Lower lobe of right lung (tissue), 2 donors: ENCODE measurements at regions not wholly inside any gene's neighbourhood (a gene's known extent, or its start where the extent isn't known, plus 50 kb on each side); places are given as distances from the start of the nearest gene placed in this dataset.

Experiments
- ATAC-seq, 2 donors: fragments of 200-7000 bp; cut with Tn5 transposase; one replicate each; pipeline ENCODE4 v1.9.1; 2020 to 2022; ENCODE audit warnings: mild to moderate bottlenecking in 2 of 2, moderate library complexity in 2 of 2
- DNase-seq: peaks from one replicate; pipeline ENCODE4 v3.0.0-alpha.2; 2020
- H3K27ac ChIP-seq: fragments of 200-600 bp; one replicate; pipeline ENCODE4 v1.8.0; 2022
- H3K27me3 ChIP-seq: fragments of 200-600 bp; one replicate; pipeline ENCODE4 v1.8.0; 2022; ENCODE audit warnings: low read depth
- H3K36me3 ChIP-seq: fragments of 200-600 bp; one replicate; pipeline ENCODE4 v1.8.0; 2022; ENCODE audit warnings: mild to moderate bottlenecking
- H3K4me1 ChIP-seq: fragments of 200-600 bp; one replicate; pipeline ENCODE4 v1.8.0; 2022
- H3K4me3 ChIP-seq: fragments of 200-600 bp; one replicate; pipeline ENCODE4 v1.8.0; 2022; ENCODE audit warnings: mild to moderate bottlenecking
- H3K9me3 ChIP-seq: fragments of 200-600 bp; one replicate; pipeline ENCODE4 v1.8.0; 2022
- CTCF ChIP-seq: fragments of 200-600 bp; IDR thresholded peaks from one replicate; pipeline ENCODE4 v1.8.0; 2022; ENCODE audit warnings: antibody characterized with exemption, mild to moderate bottlenecking
- intact Hi-C: fragments of 100-400 bp; cut with DNase I; formaldehyde crosslinking; loops from one replicate; pipeline ENCODE4 v1.11.0; 2022
- donor health status: DM: no; HTN: yes; CAD: no; lungs with severe emphysema.

GRCh38 chr4:143076723-143077122 is 108.0 kb upstream of the USP38 start:
- ATAC-seq, result no peak
- H3K27me3 ChIP-seq, result no peaks in the 10 kb centered on the region
- H3K9me3 ChIP-seq, result no peaks in the 10 kb centered on the region
- no peak for DNase-seq
- H3K4me1 ChIP-seq, result no peaks in the 10 kb centered on the region
- intact Hi-C loops, result no loop called here
- no peak for TF ChIP-seq CTCF
- no peak overlapping the region for H3K4me3 ChIP-seq
- H3K27ac ChIP-seq, result no peak overlapping the region
- H3K36me3 ChIP-seq, result no peaks in the 10 kb centered on the region

GRCh38 chr4:143082701-143083100 is 102.0 kb upstream of the USP38 start:
- H3K4me3 ChIP-seq, result no peak overlapping the region
- peaks cover 23% of the 10 kb centered on the region for H3K4me1 ChIP-seq
- H3K27ac ChIP-seq, result no peak overlapping the region
- no peaks in the 10 kb centered on the region for H3K36me3 ChIP-seq
- DNase-seq, result no peak
- TF ChIP-seq CTCF, result no peak
- no peak for ATAC-seq
- no peaks in the 10 kb centered on the region for H3K27me3 ChIP-seq
- intact Hi-C loops, result no loop called here
- no peaks in the 10 kb centered on the region for H3K9me3 ChIP-seq

- Histone ChIP-seq H3K4me3 (no peak overlapping the region), H3K9me3 (no peaks in the 10 kb centered on the region), H3K4me1 (peaks cover 23% of the 10 kb centered on the region), H3K27me3 (no peaks in the 10 kb centered on the region), H3K27ac (no peak overlapping the region), H3K36me3 (no peaks in the 10 kb centered on the region)
- DNase-seq (no peak), ATAC-seq (peak in 1 of 2 donors; percentile 47)
- TF ChIP-seq CTCF, result no peak
- intact Hi-C loops, result no loop called here
Observed at GRCh38 chr4:143083756-143084472, 100.8 kb upstream of the USP38 start.

GRCh38 chr4:143084566-143084965 is 100.2 kb upstream of the USP38 start:
- H3K9me3 ChIP-seq, result no peaks in the 10 kb centered on the region
- no peak for DNase-seq
- peak in 1 of 2 donors; percentile 61 for ATAC-seq
- H3K27me3 ChIP-seq, result no peaks in the 10 kb centered on the region
- H3K4me3 ChIP-seq, result no peak overlapping the region
- intact Hi-C loops, result no loop called here
- no peak for TF ChIP-seq CTCF
- H3K4me1 ChIP-seq, result peaks cover 23% of the 10 kb centered on the region
- no peak overlapping the region for H3K27ac ChIP-seq
- no peaks in the 10 kb centered on the region for H3K36me3 ChIP-seq

- peaks cover 23% of the 10 kb centered on the region for H3K4me1 ChIP-seq
- H3K36me3 ChIP-seq, result no peaks in the 10 kb centered on the region
- no peak overlapping the region for H3K4me3 ChIP-seq
- no peaks in the 10 kb centered on the region for H3K27me3 ChIP-seq
- TF ChIP-seq CTCF, result peak; percentile 30
- no peak for DNase-seq
- peak in 1 of 2 donors; percentile 51 for ATAC-seq
- no peak overlapping the region for H3K27ac ChIP-seq
- H3K9me3 ChIP-seq, result no peaks in the 10 kb centered on the region
- intact Hi-C loops, result no loop called here
Observed at GRCh38 chr4:143085224-143085623, 99.5 kb upstream of the USP38 start.
